HEK293 (cell line): ENCODE measurements at regions not wholly inside any gene's neighbourhood (a gene's known extent, or its start where the extent isn't known, plus 50 kb on each side); places are given as distances from the start of the nearest gene placed in this dataset.

Experiments used
- CTCF ChIA-PET: fragments of 350-600 bp; formaldehyde crosslinking; extraction: SDS; loops from one replicate; lab custom pipeline; 2021; ENCODE audit warnings: antibody characterized with exemption; lab: Yijun Ruan, JAX
- POLR2A ChIA-PET: fragments of 300-600 bp; formaldehyde crosslinking; extraction: SDS; loops from one replicate; lab custom pipeline; 2020; ENCODE audit warnings: antibody characterized with exemption, inconsistent platforms; lab: Yijun Ruan, JAX
- H3K27ac ChIP-seq: fragments of 200-500 bp; sonication (Bioruptor generic); 2 replicates; pipeline ENCODE4 v1.5.1; 2014; ENCODE audit warnings: low read depth, low read length, control low read depth, inconsistent platforms; ENCODE audit errors: extremely low read depth
- H3K36me3 ChIP-seq, 2 experiments: fragments of 200-500 bp in 1 of 2; sonication (Bioruptor generic) in 1 of 2; 1 replicate in 1 of 2; 2 replicates in 1 of 2; pipeline ENCODE4 v1.5.1; 2014 to 2017; ENCODE audit warnings: inconsistent platforms in 2 of 2, low read length in 2 of 2; ENCODE audit not compliant: control insufficient read depth in 2 of 2, insufficient read depth in 1 of 2
- H3K4me1 ChIP-seq: fragments of 200-500 bp; sonication (Bioruptor generic); 2 replicates; pipeline ENCODE4 v1.5.1; 2014; ENCODE audit warnings: mild to moderate bottlenecking, low read length, inconsistent platforms; ENCODE audit not compliant: control insufficient read depth, insufficient read depth
- H3K4me3 ChIP-seq: 2 replicates; pipeline ENCODE4 v1.5.1; 2011; ENCODE audit warnings: low read depth, mild to moderate bottlenecking, control low read depth, low read length, moderate library complexity
- H3K9me3 ChIP-seq: fragments of 200-500 bp; sonication (Bioruptor generic); 2 replicates; pipeline ENCODE4 v1.5.1; 2014; ENCODE audit warnings: low read depth, low read length, inconsistent platforms; ENCODE audit not compliant: control insufficient read depth, insufficient read depth
- CTCF ChIP-seq: fragments of 450-650 bp; formaldehyde crosslinking; IDR thresholded peaks from 2 replicates; pipeline ENCODE4 v1.5.1; 2016; ENCODE audit warnings: missing biosample characterization, missing genetic modification characterization
- GLI4 ChIP-seq: fragments of 450-650 bp; formaldehyde crosslinking; IDR thresholded peaks from 2 replicates; pipeline ENCODE4 v1.5.1; 2016; ENCODE audit warnings: missing biosample characterization, missing genetic modification characterization
- OSR2 ChIP-seq: fragments of 450-650 bp; formaldehyde crosslinking; IDR thresholded peaks from 2 replicates; pipeline ENCODE4 v1.5.1; 2016; ENCODE audit warnings: missing biosample characterization, missing genetic modification characterization
- PBX3 ChIP-seq: sonication (generic); formaldehyde crosslinking; IDR thresholded peaks from 2 replicates; pipeline ENCODE4 v1.8.1; 2022; ENCODE audit warnings: mild to moderate bottlenecking, moderate library complexity, missing genetic modification reagents
- REPIN1 ChIP-seq: fragments of 450-650 bp; formaldehyde crosslinking; IDR thresholded peaks from 2 replicates; pipeline ENCODE4 v1.5.1; 2017; ENCODE audit warnings: missing biosample characterization, missing genetic modification characterization, low read depth
- REST ChIP-seq: fragments of 450-650 bp; formaldehyde crosslinking; IDR thresholded peaks from 2 replicates; pipeline ENCODE4 v1.5.1; 2016; ENCODE audit warnings: missing biosample characterization, missing genetic modification characterization
- SETDB1 ChIP-seq: IDR thresholded peaks from one replicate; pipeline ENCODE4 v1.6.1; 2017; ENCODE audit warnings: mild to moderate bottlenecking, low read length, moderate library complexity, mixed read lengths; ENCODE audit not compliant: insufficient read length
- SP3 ChIP-seq: fragments of 450-650 bp; formaldehyde crosslinking; IDR thresholded peaks from 2 replicates; pipeline ENCODE4 v1.5.1; 2016; ENCODE audit warnings: missing biosample characterization, missing genetic modification characterization
- WT1 ChIP-seq: fragments of 450-650 bp; formaldehyde crosslinking; IDR thresholded peaks from 2 replicates; pipeline ENCODE4 v1.5.1; 2016; ENCODE audit warnings: missing biosample characterization, missing genetic modification characterization
- ZNF155 ChIP-seq: fragments of 450-650 bp; formaldehyde crosslinking; IDR thresholded peaks from 2 replicates; pipeline ENCODE4 v1.5.1; 2016; ENCODE audit warnings: missing biosample characterization, missing genetic modification characterization
- ZNF214 ChIP-seq: fragments of 450-650 bp; formaldehyde crosslinking; IDR thresholded peaks from 2 replicates; pipeline ENCODE4 v1.5.1; 2017; ENCODE audit warnings: missing biosample characterization, mild to moderate bottlenecking, missing genetic modification characterization, borderline replicate concordance
- ZNF239 ChIP-seq: fragments of 450-650 bp; formaldehyde crosslinking; IDR thresholded peaks from 2 replicates; pipeline ENCODE4 v1.5.1; 2016; ENCODE audit warnings: missing biosample characterization, missing genetic modification characterization
- ZNF560 ChIP-seq: fragments of 450-650 bp; formaldehyde crosslinking; IDR thresholded peaks from 2 replicates; pipeline ENCODE4 v1.5.1; 2017; ENCODE audit warnings: missing biosample characterization, missing genetic modification characterization, borderline replicate concordance
- ZNF571 ChIP-seq: fragments of 450-650 bp; formaldehyde crosslinking; IDR thresholded peaks from 2 replicates; pipeline ENCODE4 v1.5.0; 2017; ENCODE audit warnings: missing biosample characterization, missing genetic modification characterization
- ZNF623 ChIP-seq: fragments of 450-650 bp; formaldehyde crosslinking; IDR thresholded peaks from 2 replicates; pipeline ENCODE4 v1.5.1; 2016; ENCODE audit warnings: missing biosample characterization, missing genetic modification characterization
- ZNF629 ChIP-seq: fragments of 450-650 bp; formaldehyde crosslinking; IDR thresholded peaks from 2 replicates; pipeline ENCODE4 v1.5.1; 2017; ENCODE audit warnings: missing biosample characterization, missing genetic modification characterization
- ZNF639 ChIP-seq: fragments of 450-650 bp; formaldehyde crosslinking; IDR thresholded peaks from 2 replicates; pipeline ENCODE4 v1.5.1; 2016; ENCODE audit warnings: missing biosample characterization, missing genetic modification characterization
- ZNF645 ChIP-seq: fragments of 450-650 bp; formaldehyde crosslinking; IDR thresholded peaks from 2 replicates; pipeline ENCODE4; 2016; ENCODE audit warnings: missing biosample characterization, missing genetic modification characterization
- ZNF785 ChIP-seq: fragments of 450-650 bp; formaldehyde crosslinking; IDR thresholded peaks from 2 replicates; pipeline ENCODE4 v1.5.1; 2016; ENCODE audit warnings: missing biosample characterization, missing genetic modification characterization

- no peak overlapping the region for H3K4me3 ChIP-seq
- no peak overlapping the region for H3K27ac ChIP-seq
- H3K4me1 ChIP-seq: no peaks in the 10 kb centered on the region
- TF ChIP-seq GLI4 (tag by site-specific recombination): no peak
- no peak for TF ChIP-seq CTCF (tag by site-specific recombination)
- POLR2A ChIA-PET: no interaction called here
- no peaks in the 10 kb centered on the region for H3K9me3 ChIP-seq
- CTCF ChIA-PET: no interaction called here
- no peaks in the 10 kb centered on the region for H3K36me3 ChIP-seq
Observed at GRCh38 chr1:82499022-82499421, 698.3 kb downstream of the ADGRL2 start.

GRCh38 chr1:82494117-82494516 is 693.4 kb downstream of the ADGRL2 start:
- TF ChIP-seq ZNF155 (tag by site-specific recombination) (no peak), SETDB1 (peak; percentile 96), ZNF560 (tag by site-specific recombination) (no peak), ZNF785 (tag by site-specific recombination) (no peak), OSR2 (tag by site-specific recombination) (no peak), SP3 (tag by site-specific recombination) (no peak)
- ChIA-PET POLR2A (no interaction called here), CTCF (no interaction called here)
- no peaks in the 10 kb centered on the region for H3K9me3 ChIP-seq
- H3K36me3 ChIP-seq: no peaks in the 10 kb centered on the region
- no peak overlapping the region for H3K27ac ChIP-seq
- H3K4me1 ChIP-seq: no peaks in the 10 kb centered on the region
- H3K4me3 ChIP-seq: no peak overlapping the region

- CTCF ChIA-PET: no interaction called here
- POLR2A ChIA-PET: no interaction called here
- no peaks in the 10 kb centered on the region for H3K36me3 ChIP-seq
- H3K4me1 ChIP-seq: no peaks in the 10 kb centered on the region
- TF ChIP-seq REST (tag by site-specific recombination) (no peak), ZNF639 (tag by site-specific recombination) (no peak)
- no peak overlapping the region for H3K4me3 ChIP-seq
- H3K9me3 ChIP-seq: no peaks in the 10 kb centered on the region
- no peak overlapping the region for H3K27ac ChIP-seq
Observed at GRCh38 chr1:82492159-82492558, 691.4 kb downstream of the ADGRL2 start.

GRCh38 chr1:82491301-82492048 is 690.7 kb downstream of the ADGRL2 start:
- ChIA-PET POLR2A (no interaction called here), CTCF (interaction anchor here (0.6 kb wide), 1 partner anchor 1247 kb away, joined by 3 read pairs; no protein-coding TSS in a partner anchor)
- Histone ChIP-seq H3K4me1 (no peaks in the 10 kb centered on the region), H3K4me3 (no peak overlapping the region), H3K27ac (no peak overlapping the region), H3K36me3 (no peaks in the 10 kb centered on the region), H3K9me3 (no peaks in the 10 kb centered on the region)
- no peak for TF ChIP-seq ZNF623 (tag by site-specific recombination)
- TF ChIP-seq PBX3 (CRISPR knock-in tag): no peak
- no peak for TF ChIP-seq ZNF571
- TF ChIP-seq WT1 (tag by site-specific recombination): no peak
- no peak for TF ChIP-seq ZNF239
- no peak for TF ChIP-seq ZNF214 (tag by site-specific recombination)
- no peak for TF ChIP-seq REPIN1 (tag by site-specific recombination)
- no peak for TF ChIP-seq ZNF629 (tag by site-specific recombination)
- no peak for TF ChIP-seq ZNF645 (tag by site-specific recombination)
